HCT116 (cell line): ENCODE measurements at regions not wholly inside any gene's neighbourhood (a gene's known extent, or its start where the extent isn't known, plus 50 kb on each side); places are given as distances from the start of the nearest gene placed in this dataset.

Source experiments
- ATAC-seq: fragments of 200-7000 bp; cut with Tn5 transposase; 2 replicates; pipeline ENCODE4 v1.9.1; 2020; ENCODE audit warnings: mild to moderate bottlenecking, moderate library complexity
- BruUV-seq: library from RNA; stranded (reverse); fragments of 400-500 nt; replicated peaks from 2 replicates; lab custom pipeline; 2021; lab: Mats Ljungman, UMichigan
- CTCF ChIA-PET: fragments of 300-600 bp; sonication (Branson Sonifier 250); formaldehyde crosslinking; loops from one replicate; lab custom pipeline; 2021; ENCODE audit warnings: antibody characterized with exemption; lab: Charles Lee
- POLR2A ChIA-PET: fragments of 300-600, 350-600 bp; sonication (Branson Sonifier 250); formaldehyde crosslinking; loops from one replicate; lab custom pipeline; 2021; ENCODE audit warnings: antibody characterized with exemption; lab: Charles Lee
- RAD21 ChIA-PET, 2 experiments: fragments of 300-600 bp; sonication (Branson Sonifier 250); formaldehyde crosslinking; loops; one replicate each; lab custom pipeline; 2023; ENCODE audit warnings: low total read pairs in 2 of 2; ENCODE audit not compliant: uncharacterized antibody in 2 of 2, unreplicated experiment in 2 of 2, low non-redundant PET in 1 of 2; lab: Charles Lee
- DNase-seq: peaks from one replicate; pipeline ENCODE4 v3.0.0-alpha.2; 2010; ENCODE audit warnings: low read depth, low spot score
- H2AFZ ChIP-seq: fragments of 200-600 bp; shearing (Covaris generic), sonication (generic); 2 replicates; pipeline ENCODE4 v1.6.1; 2017; ENCODE audit warnings: low read depth, mixed run types, mixed read lengths, antibody characterized with exemption, low read length; ENCODE audit not compliant: poor library complexity, severe bottlenecking
- H3K27ac ChIP-seq: 2 replicates; pipeline ENCODE4 v1.5.1; 2012; ENCODE audit warnings: low read depth, low read length
- H3K27me3 ChIP-seq: fragments of 200-600 bp; sonication (generic); 2 replicates; pipeline ENCODE4 v1.6.1; 2016; ENCODE audit warnings: mixed run types, low read length, mixed read lengths; ENCODE audit not compliant: insufficient read depth
- H3K36me3 ChIP-seq, 2 experiments: fragments of 200-500 bp in 1 of 2; fragments of 200-600 bp in 1 of 2; sonication (Bioruptor generic) in 1 of 2; sonication (generic) in 1 of 2; 2 replicates each; pipeline versions ENCODE4 v1.5.1 to v1.6.1; 2014 to 2016; ENCODE audit warnings: low read length in 2 of 2, inconsistent platforms in 1 of 2, mixed read lengths in 1 of 2, mixed run types in 1 of 2; ENCODE audit not compliant: insufficient read depth in 2 of 2, control insufficient read depth in 1 of 2
- H3K4me1 ChIP-seq, 2 experiments: fragments of 200-600 bp in 1 of 2; sonication (generic) in 1 of 2; 2 replicates each; pipeline versions ENCODE4 v1.5.1 to v1.6.1; 2012 to 2017; ENCODE audit warnings: low read length in 2 of 2, inconsistent platforms in 1 of 2, mild to moderate bottlenecking in 1 of 2, mixed read lengths in 1 of 2, mixed run types in 1 of 2, moderate library complexity in 1 of 2; ENCODE audit not compliant: insufficient read depth in 2 of 2, control insufficient read depth in 1 of 2
- H3K4me2 ChIP-seq: fragments of 200-600 bp; sonication (generic); 2 replicates; pipeline ENCODE4 v1.6.1; 2017; ENCODE audit warnings: mixed run types, low read length, mixed read lengths
- H3K4me3 ChIP-seq, 2 experiments: fragments of 200-600 bp in 1 of 2; sonication (generic) in 1 of 2; replicated peaks in 1 of 2; 2 replicates each; pipeline ENCODE4 v1.5.1; 2011 to 2016; ENCODE audit warnings: low read length in 2 of 2, control low read depth in 1 of 2, low read depth in 1 of 2, mild to moderate bottlenecking in 1 of 2, mixed read lengths in 1 of 2, mixed run types in 1 of 2
- H3K79me2 ChIP-seq: fragments of 200-600 bp; sonication (generic); 2 replicates; pipeline ENCODE4 v1.6.1; 2017; ENCODE audit warnings: mild to moderate bottlenecking, mixed run types, low read length, moderate library complexity, mixed read lengths; ENCODE audit not compliant: insufficient read depth
- H3K9ac ChIP-seq: fragments of 200-600 bp; sonication (generic); 2 replicates; pipeline ENCODE4 v1.6.1; 2016; ENCODE audit warnings: low read length, mixed read lengths
- H3K9me2 ChIP-seq: fragments of 200-600 bp; sonication (generic), shearing (Covaris generic); 2 replicates; pipeline ENCODE4 v1.6.1; 2017; ENCODE audit warnings: mixed run types, mild to moderate bottlenecking, moderate library complexity; ENCODE audit not compliant: insufficient read depth
- H3K9me3 ChIP-seq, 2 experiments: fragments of 200-500 bp in 1 of 2; fragments of 200-600 bp in 1 of 2; sonication (Bioruptor generic) in 1 of 2; sonication (generic) in 1 of 2; 2 replicates each; pipeline ENCODE4 v1.6.1; 2014 to 2017; ENCODE audit warnings: low read length in 2 of 2, mixed read lengths in 2 of 2, inconsistent platforms in 1 of 2, low read depth in 1 of 2, mild to moderate bottlenecking in 1 of 2, mixed run types in 1 of 2, moderate library complexity in 1 of 2; ENCODE audit not compliant: control insufficient read depth in 1 of 2, insufficient read depth in 1 of 2
- H4K20me1 ChIP-seq: fragments of 200-600 bp; sonication (generic), shearing (Covaris generic); 2 replicates; pipeline ENCODE4 v1.6.1; 2017; ENCODE audit warnings: mixed run types, mild to moderate bottlenecking, moderate library complexity; ENCODE audit not compliant: insufficient read depth
- ATF3 ChIP-seq: IDR thresholded peaks from 2 replicates; pipeline ENCODE4 v1.6.1; 2012
- CEBPB ChIP-seq: IDR thresholded peaks from 2 replicates; pipeline ENCODE4 v1.6.1; 2012; ENCODE audit warnings: low read depth
- EGR1 ChIP-seq: IDR thresholded peaks from 2 replicates; pipeline ENCODE4 v1.6.1; 2012; ENCODE audit warnings: low read depth
- EZH2 ChIP-seq: fragments of 200-600 bp; sonication (generic); IDR thresholded peaks from 2 replicates; pipeline ENCODE4 v1.6.1; 2017; ENCODE audit warnings: antibody characterized with exemption, mixed run types
- EZH2phosphoT487 ChIP-seq: fragments of 200-600 bp; IDR thresholded peaks from 2 replicates; pipeline ENCODE4 v1.6.1; 2018; ENCODE audit warnings: antibody characterized with exemption, borderline replicate concordance
- FOSL1 ChIP-seq: IDR thresholded peaks from 2 replicates; pipeline ENCODE4 v1.6.1; 2012; ENCODE audit warnings: low read depth
- JUND ChIP-seq: IDR thresholded peaks from 2 replicates; pipeline ENCODE4 v1.6.1; 2012
- POLR2A ChIP-seq: IDR thresholded peaks from 2 replicates; pipeline ENCODE4 v1.7.0; 2011; ENCODE audit warnings: borderline replicate concordance; ENCODE audit not compliant: insufficient read depth, insufficient read length; ENCODE audit errors: extremely low read depth
- RAD21 ChIP-seq: IDR thresholded peaks from 2 replicates; pipeline ENCODE4 v1.6.1; 2012; ENCODE audit warnings: low read depth, mild to moderate bottlenecking
- REST ChIP-seq: IDR thresholded peaks from 2 replicates; pipeline ENCODE4 v1.6.1; 2012; ENCODE audit warnings: low read depth
- SIN3A ChIP-seq: IDR thresholded peaks from 2 replicates; pipeline ENCODE4 v1.6.1; 2012; ENCODE audit warnings: low read depth
- SP1 ChIP-seq: IDR thresholded peaks from 2 replicates; pipeline ENCODE4 v1.6.1; 2012; ENCODE audit warnings: low read depth
- TCF7L2 ChIP-seq: IDR thresholded peaks from 2 replicates; pipeline ENCODE4 v1.7.0; 2011; ENCODE audit warnings: borderline replicate concordance, inconsistent platforms; ENCODE audit not compliant: insufficient read depth, insufficient read length; ENCODE audit errors: extremely low read depth
- ZBTB33 ChIP-seq: IDR thresholded peaks from 2 replicates; pipeline ENCODE4 v1.6.1; 2011; ENCODE audit warnings: mild to moderate bottlenecking, low read length, moderate library complexity; ENCODE audit not compliant: insufficient replicate concordance; ENCODE audit errors: extremely low read depth
- ZNF274 ChIP-seq: fragments of 200-500 bp; sonication (Bioruptor generic); IDR thresholded peaks from 2 replicates; pipeline ENCODE4 v1.6.1; 2014; ENCODE audit warnings: mild to moderate bottlenecking, low read depth, low read length, inconsistent platforms
- intact Hi-C: fragments of 100-400 bp; cut with micrococcal nuclease; formaldehyde crosslinking; loops from 2 replicates; pipeline ENCODE4 v1.10.0; 2022

- no peak for DNase-seq
- no peaks in the 10 kb centered on the region for H4K20me1 ChIP-seq
- RAD21 ChIA-PET: no interaction called here
- no peaks in the 10 kb centered on the region for H3K36me3 ChIP-seq
- intact Hi-C loops: no loop called here
- POLR2A ChIA-PET: no interaction called here
- no peaks in the 10 kb centered on the region for H3K79me2 ChIP-seq
- no TSS peak for BruUV-seq
- no peaks in the 10 kb centered on the region for H3K27me3 ChIP-seq
- H3K9me2 ChIP-seq: no peaks in the 10 kb centered on the region
- TF ChIP-seq SIN3A (no peak), ATF3 (no peak), POLR2A (no peak), EGR1 (no peak), JUND (0 out of 2 replicates have a peak, but pooled peaks have one; percentile 12), REST (no peak), CEBPB (no peak)
- peak overlapping the region; percentile 2 for H2AFZ ChIP-seq
- CTCF ChIA-PET: no interaction called here
- H3K4me1 ChIP-seq: peaks cover 11 to 12% of the 10 kb centered on the region in 2 experiments
- H3K27ac ChIP-seq: peak overlapping the region; percentile 8; the same call in 1 of the 2 replicates
- H3K9ac ChIP-seq: no peak overlapping the region
- no peaks in the 10 kb centered on the region for H3K9me3 ChIP-seq
- H3K4me3 ChIP-seq: no peak overlapping the region
- ATAC-seq: peak; percentile 59
- H3K4me2 ChIP-seq: peak overlapping the region; percentile 11; the same call in 1 of the 2 replicates
These were observed 362.9 kb downstream of the KIF20B start for GRCh38 chr10:90064295-90064694.

- no TSS peak for BruUV-seq
- POLR2A ChIA-PET: no interaction called here
- TF ChIP-seq TCF7L2: no peak
- TF ChIP-seq ZBTB33: no peak
- TF ChIP-seq SP1: no peak
- TF ChIP-seq POLR2A: no peak
- no peak for TF ChIP-seq RAD21
- TF ChIP-seq FOSL1: no peak
- no peak for TF ChIP-seq ZNF274
- no peak for TF ChIP-seq EZH2phosphoT487
- no peak for TF ChIP-seq ATF3
- no peak for TF ChIP-seq JUND
- TF ChIP-seq EZH2: no peak
These were observed 365.0 kb downstream of the KIF20B start for GRCh38 chr10:90066435-90066834.

More at GRCh38 chr10:90066435-90066834, 365.0 kb downstream of the KIF20B start:
- Histone ChIP-seq H3K4me3 (no peak overlapping the region), H3K9me2 (no peaks in the 10 kb centered on the region), H3K9me3 (no peaks in the 10 kb centered on the region), H2AFZ (no peak overlapping the region), H4K20me1 (no peaks in the 10 kb centered on the region), H3K4me1 (peaks cover 11 to 12% of the 10 kb centered on the region in 2 experiments), H3K27ac (no peak overlapping the region), H3K27me3 (no peaks in the 10 kb centered on the region), H3K4me2 (no peak overlapping the region), H3K79me2 (no peaks in the 10 kb centered on the region), H3K9ac (no peak overlapping the region), H3K36me3 (no peaks in the 10 kb centered on the region)
- CTCF ChIA-PET: no interaction called here
- RAD21 ChIA-PET: no interaction called here
- ATAC-seq: no peak
- intact Hi-C loops: no loop called here
- no peak for DNase-seq
